ENCODE measurements at regions not wholly inside any gene's neighbourhood (a gene's known extent, or its start where the extent isn't known, plus 50 kb on each side); places are given as distances from the start of the nearest gene placed in this dataset.

- TF ChIP-seq POLR2AphosphoS5 (IDR thresholded peaks at IDR 0.05; ENCODE audit: low read depth, low read length) = no peak
- TF ChIP-seq POLR2A (IDR thresholded peaks at IDR 0.05; ENCODE audit: low read depth, low read length) = no peak
- no peak for TF ChIP-seq SPI1 (IDR thresholded peaks at IDR 0.05; ENCODE audit: low read depth, low read length)
- no peak for TF ChIP-seq TAF1 (IDR thresholded peaks at IDR 0.05; ENCODE audit: low read depth, low read length)
These were observed 91.4 kb downstream of the ACAA2 start for GRCh38 chr18:49721981-49722380.

Measured in GM12891 (cell line).